ENCODE measurements at regions not wholly inside any gene's neighbourhood (a gene's known extent, or its start where the extent isn't known, plus 50 kb on each side); places are given as distances from the start of the nearest gene placed in this dataset.
"Not testable (repeated sequence)": the region's sequence is repeated elsewhere in the genome, so short reads cannot be mapped to it uniquely, and the experiment has no call there.

GRCh38 chr20:56776345-56776744, 147.2 kb downstream of the TFAP2C start:
- TF ChIP-seq POLR2AphosphoS5 (IDR thresholded peaks at IDR 0.05; ENCODE audit: insufficient read depth in 1 of 2, low read depth in 1 of 2): no peak
- no peak for TF ChIP-seq CTCF (IDR thresholded peaks at IDR 0.05)
- TF ChIP-seq POLR2A (IDR thresholded peaks at IDR 0.05): no peak
- no peak overlapping the region for H3K27ac ChIP-seq
- no peak overlapping the region for H3K4me3 ChIP-seq
- H3K27me3 ChIP-seq: no peaks in the 10 kb centered on the region
- peaks cover 25% of the 10 kb centered on the region for H3K4me1 ChIP-seq
- no peaks in the 10 kb centered on the region for H3K36me3 ChIP-seq
- DNase-seq (ENCODE audit: extremely low spot score in 2 of 2): no peak
- intact Hi-C loops (cut with DNase I): no loop called here
- H3K9me3 ChIP-seq: no peaks in the 10 kb centered on the region

GRCh38 chr20:56778765-56779195, 149.7 kb downstream of the TFAP2C start:
- Histone ChIP-seq H3K27ac (peak overlapping the region; percentile 74), H3K4me3 (no peak overlapping the region), H3K27me3 (no peaks in the 10 kb centered on the region), H3K9me3 (no peaks in the 10 kb centered on the region), H3K36me3 (no peaks in the 10 kb centered on the region), H3K4me1 (peaks cover 25% of the 10 kb centered on the region)
- no peak for DNase-seq (ENCODE audit: extremely low spot score in 2 of 2)
- intact Hi-C loops (cut with DNase I): no loop called here
- TF ChIP-seq POLR2AphosphoS5 (IDR thresholded peaks at IDR 0.05; ENCODE audit: insufficient read depth in 1 of 2, low read depth in 1 of 2): no peak
- no peak for TF ChIP-seq CTCF (IDR thresholded peaks at IDR 0.05)
- TF ChIP-seq POLR2A (IDR thresholded peaks at IDR 0.05): no peak

- H3K4me3 ChIP-seq: no peak overlapping the region
- DNase-seq (ENCODE audit: extremely low spot score in 2 of 2): no peak
- H3K4me1 ChIP-seq: peaks cover 25% of the 10 kb centered on the region
- no peaks in the 10 kb centered on the region for H3K9me3 ChIP-seq
- H3K36me3 ChIP-seq: no peaks in the 10 kb centered on the region
- H3K27me3 ChIP-seq: no peaks in the 10 kb centered on the region
- TF ChIP-seq POLR2AphosphoS5 (IDR thresholded peaks at IDR 0.05; ENCODE audit: insufficient read depth in 1 of 2, low read depth in 1 of 2): no peak
- TF ChIP-seq CTCF (IDR thresholded peaks at IDR 0.05): no peak
- TF ChIP-seq POLR2A (IDR thresholded peaks at IDR 0.05): no peak
- intact Hi-C loops (cut with DNase I): no loop called here
- peak overlapping the region; percentile 74 for H3K27ac ChIP-seq
Observed at GRCh38 chr20:56779452-56780143, 150.5 kb downstream of the TFAP2C start.

- no peak overlapping the region for H3K4me3 ChIP-seq
- no peak for TF ChIP-seq POLR2AphosphoS5 (IDR thresholded peaks at IDR 0.05; ENCODE audit: insufficient read depth in 1 of 2, low read depth in 1 of 2)
- TF ChIP-seq POLR2A (IDR thresholded peaks at IDR 0.05): no peak
- no peak for TF ChIP-seq CTCF (IDR thresholded peaks at IDR 0.05)
- H3K27me3 ChIP-seq: no peaks in the 10 kb centered on the region
Observed at GRCh38 chr20:56780266-56780665, 151.2 kb downstream of the TFAP2C start.

GRCh38 chr20:56781108-56781739, 152.1 kb downstream of the TFAP2C start:
- H3K27ac ChIP-seq: peak overlapping the region; percentile 74
- peaks cover 25% of the 10 kb centered on the region for H3K4me1 ChIP-seq
- intact Hi-C loops (cut with DNase I): no loop called here
- TF ChIP-seq CTCF (IDR thresholded peaks at IDR 0.05) (no peak), POLR2AphosphoS5 (IDR thresholded peaks at IDR 0.05; ENCODE audit: insufficient read depth in 1 of 2, low read depth in 1 of 2) (peak in 1 of 2 donors; percentile 51), POLR2A (IDR thresholded peaks at IDR 0.05) (no peak)
- H3K27me3 ChIP-seq: no peaks in the 10 kb centered on the region
- no peak for DNase-seq (ENCODE audit: extremely low spot score in 2 of 2)
- no peaks in the 10 kb centered on the region for H3K9me3 ChIP-seq
- no peak overlapping the region for H3K4me3 ChIP-seq
- H3K36me3 ChIP-seq: no peaks in the 10 kb centered on the region

More at GRCh38 chr20:56780266-56780665, 151.2 kb downstream of the TFAP2C start:
- intact Hi-C loops (cut with DNase I): no loop called here
- no peak for DNase-seq (ENCODE audit: extremely low spot score in 2 of 2)
- peaks cover 25% of the 10 kb centered on the region for H3K4me1 ChIP-seq
- H3K9me3 ChIP-seq: no peaks in the 10 kb centered on the region
- peak overlapping the region; percentile 74 for H3K27ac ChIP-seq
- H3K36me3 ChIP-seq: no peaks in the 10 kb centered on the region

- intact Hi-C loops (cut with DNase I); H3K27me3 ChIP-seq; H3K9me3 ChIP-seq: not testable (repeated sequence)
Observed at GRCh38 chr20:56781987-56782560, 153.0 kb downstream of the TFAP2C start.

More at GRCh38 chr20:56781987-56782560, 153.0 kb downstream of the TFAP2C start:
- H3K36me3 ChIP-seq; DNase-seq (ENCODE audit: extremely low spot score in 2 of 2); H3K4me3 ChIP-seq: not testable (repeated sequence)
- Histone ChIP-seq H3K27ac (peak overlapping the region; percentile 74), H3K4me1 (peaks cover 25% of the 10 kb centered on the region)

All from vagina (tissue), 2 donors.